Nephron progenitor cell (in vitro differentiated cells): ENCODE measurements at regions not wholly inside any gene's neighbourhood (a gene's known extent, or its start where the extent isn't known, plus 50 kb on each side); places are given as distances from the start of the nearest gene placed in this dataset.

Source experiments
- DNase-seq: peaks from one replicate; pipeline ENCODE4 v3.0.0; 2021
- H3K27ac Mint-ChIP-seq: 2 replicates; pipeline ENCODE4 v1.8.0; 2021; ENCODE audit warnings: mild to moderate bottlenecking, moderate library complexity, mixed read lengths
- H3K27me3 Mint-ChIP-seq: 2 replicates; pipeline ENCODE4 v1.8.0; 2021; ENCODE audit warnings: mild to moderate bottlenecking, low read depth, mixed read lengths; ENCODE audit not compliant: poor library complexity
- H3K36me3 Mint-ChIP-seq: 2 replicates; pipeline ENCODE4 v1.8.0; 2021; ENCODE audit warnings: low read depth, mixed read lengths
- H3K4me1 Mint-ChIP-seq: 2 replicates; pipeline ENCODE4 v1.8.0; 2021; ENCODE audit warnings: mixed read lengths
- H3K4me3 Mint-ChIP-seq: 2 replicates; pipeline ENCODE4 v1.8.0; 2021; ENCODE audit warnings: mild to moderate bottlenecking, moderate library complexity, mixed read lengths
- H3K9me3 Mint-ChIP-seq: 2 replicates; pipeline ENCODE4 v1.8.0; 2021; ENCODE audit warnings: mild to moderate bottlenecking, moderate library complexity, mixed read lengths
- TF ChIP-seq, protein P1 (sequence below): fragments of 200-600 bp; sonication (generic); IDR thresholded peaks from 2 replicates; pipeline ENCODE4 v1.5.0; 2021; ENCODE audit warnings: antibody characterized with exemption

DNA sequence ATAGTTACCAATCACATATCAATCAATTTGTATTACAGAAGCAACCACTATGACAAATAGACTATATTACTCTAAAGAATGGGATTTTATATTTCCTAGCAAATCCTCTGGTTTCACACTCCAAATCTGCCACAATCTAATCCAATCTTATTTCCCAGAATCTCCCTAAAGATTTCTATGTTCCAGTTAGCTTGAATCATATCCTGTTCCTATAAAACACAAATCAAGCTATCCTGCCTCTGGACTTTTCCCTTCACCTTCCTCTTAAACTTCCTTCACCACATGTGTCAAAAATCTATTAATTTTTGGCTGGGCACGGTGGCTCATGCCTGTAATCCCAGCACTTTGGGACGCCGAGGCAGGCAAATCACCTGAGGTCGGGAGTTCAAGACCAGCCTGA, 50.0 kb downstream of the PIK3C2A start:
- H3K36me3 Mint-ChIP-seq, result peaks cover 18% of the 10 kb centered on the region
- H3K4me3 Mint-ChIP-seq, result no peak overlapping the region
- H3K27ac Mint-ChIP-seq, result no peak overlapping the region
- peaks cover 37% of the 10 kb centered on the region for H3K4me1 Mint-ChIP-seq
- no peak for DNase-seq
- H3K9me3 Mint-ChIP-seq, result no peaks in the 10 kb centered on the region
- H3K27me3 Mint-ChIP-seq, result no peaks in the 10 kb centered on the region
- TF ChIP-seq, protein P1, sequence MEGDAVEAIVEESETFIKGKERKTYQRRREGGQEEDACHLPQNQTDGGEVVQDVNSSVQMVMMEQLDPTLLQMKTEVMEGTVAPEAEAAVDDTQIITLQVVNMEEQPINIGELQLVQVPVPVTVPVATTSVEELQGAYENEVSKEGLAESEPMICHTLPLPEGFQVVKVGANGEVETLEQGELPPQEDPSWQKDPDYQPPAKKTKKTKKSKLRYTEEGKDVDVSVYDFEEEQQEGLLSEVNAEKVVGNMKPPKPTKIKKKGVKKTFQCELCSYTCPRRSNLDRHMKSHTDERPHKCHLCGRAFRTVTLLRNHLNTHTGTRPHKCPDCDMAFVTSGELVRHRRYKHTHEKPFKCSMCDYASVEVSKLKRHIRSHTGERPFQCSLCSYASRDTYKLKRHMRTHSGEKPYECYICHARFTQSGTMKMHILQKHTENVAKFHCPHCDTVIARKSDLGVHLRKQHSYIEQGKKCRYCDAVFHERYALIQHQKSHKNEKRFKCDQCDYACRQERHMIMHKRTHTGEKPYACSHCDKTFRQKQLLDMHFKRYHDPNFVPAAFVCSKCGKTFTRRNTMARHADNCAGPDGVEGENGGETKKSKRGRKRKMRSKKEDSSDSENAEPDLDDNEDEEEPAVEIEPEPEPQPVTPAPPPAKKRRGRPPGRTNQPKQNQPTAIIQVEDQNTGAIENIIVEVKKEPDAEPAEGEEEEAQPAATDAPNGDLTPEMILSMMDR, result no peak

GRCh38 chr11:17156283-17156682, 51.5 kb downstream of the PIK3C2A start:
- Mint-ChIP-seq H3K9me3 (no peaks in the 10 kb centered on the region), H3K27ac (peak overlapping the region; percentile 90), H3K27me3 (no peaks in the 10 kb centered on the region), H3K4me3 (no peak overlapping the region), H3K36me3 (peaks cover 18% of the 10 kb centered on the region), H3K4me1 (peaks cover 31% of the 10 kb centered on the region)
- TF ChIP-seq, protein P1, result no peak
- no peak for DNase-seq

GRCh38 chr11:17154409-17155159, 53.2 kb downstream of the PIK3C2A start:
- TF ChIP-seq, protein P1, result no peak
- Mint-ChIP-seq H3K4me3 (no peak overlapping the region), H3K4me1 (peaks cover 17% of the 10 kb centered on the region), H3K27me3 (no peaks in the 10 kb centered on the region), H3K9me3 (no peaks in the 10 kb centered on the region), H3K27ac (peak overlapping the region; percentile 58), H3K36me3 (peaks cover 23% of the 10 kb centered on the region)
- no peak for DNase-seq

GRCh38 chr11:17153757-17154156, 54.0 kb downstream of the PIK3C2A start:
- H3K27ac Mint-ChIP-seq, result peak overlapping the region; percentile 19
- no peaks in the 10 kb centered on the region for H3K27me3 Mint-ChIP-seq
- TF ChIP-seq, protein P1, result no peak
- no peak overlapping the region for H3K4me3 Mint-ChIP-seq
- H3K36me3 Mint-ChIP-seq, result peaks cover 23% of the 10 kb centered on the region
- no peaks in the 10 kb centered on the region for H3K9me3 Mint-ChIP-seq
- H3K4me1 Mint-ChIP-seq, result peaks cover 13% of the 10 kb centered on the region
- no peak for DNase-seq

DNA sequence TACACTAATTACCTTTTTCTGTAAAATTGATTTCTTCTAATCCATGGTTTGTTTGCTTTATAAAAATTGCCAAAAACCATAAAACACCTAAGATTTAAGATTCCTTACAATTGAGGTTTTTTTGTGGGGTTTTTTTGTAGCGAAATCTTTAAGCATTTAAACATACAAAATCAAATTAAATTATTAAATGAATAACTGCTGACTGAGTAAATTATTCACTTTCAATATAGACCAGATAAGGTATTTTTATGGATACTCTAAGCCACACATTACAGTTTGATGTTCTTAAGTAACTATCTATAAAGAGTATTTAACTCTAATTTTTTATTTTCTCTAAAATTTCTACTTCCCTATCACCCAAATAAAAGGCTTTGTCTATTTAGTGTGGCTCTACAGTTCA, 55.5 kb downstream of the PIK3C2A start:
- no peaks in the 10 kb centered on the region for H3K9me3 Mint-ChIP-seq
- no peaks in the 10 kb centered on the region for H3K27me3 Mint-ChIP-seq
- DNase-seq, result no peak
- H3K4me3 Mint-ChIP-seq, result no peak overlapping the region
- TF ChIP-seq, protein P1, result no peak
- H3K4me1 Mint-ChIP-seq, result peaks cover 8% of the 10 kb centered on the region
- peaks cover 29% of the 10 kb centered on the region for H3K36me3 Mint-ChIP-seq
- H3K27ac Mint-ChIP-seq, result no peak overlapping the region

- no peaks in the 10 kb centered on the region for H3K9me3 Mint-ChIP-seq
- peaks cover 45% of the 10 kb centered on the region for H3K36me3 Mint-ChIP-seq
- H3K4me3 Mint-ChIP-seq, result no peak overlapping the region
- H3K4me1 Mint-ChIP-seq, result no peaks in the 10 kb centered on the region
- no peak overlapping the region for H3K27ac Mint-ChIP-seq
- no peaks in the 10 kb centered on the region for H3K27me3 Mint-ChIP-seq
- TF ChIP-seq, protein P1, result no peak
- no peak for DNase-seq
These were observed 57.3 kb downstream of the PIK3C2A start for GRCh38 chr11:17150521-17150920.
